Lung microvascular endothelial cell (primary cell): ENCODE measurements at regions not wholly inside any gene's neighbourhood (a gene's known extent, or its start where the extent isn't known, plus 50 kb on each side); places are given as distances from the start of the nearest gene placed in this dataset.
"Not testable (repeated sequence)": the region's sequence is repeated elsewhere in the genome, so short reads cannot be mapped to it uniquely, and the experiment has no call there.

ENCODE experiments used
- DNase-seq, 2 donors: peaks; one replicate each; pipeline versions ENCODE4 v3.0.0 to v3.0.0-alpha.2; 2010; ENCODE audit warnings: low read depth in 2 of 2

GRCh38 chr2:39875182-39875913 lies 96.3 kb upstream of the THUMPD2 start:
- peak in 1 of 2 donors; percentile 16 for DNase-seq

- DNase-seq = no peak
Observed at GRCh38 chr2:39874236-39874635, 95.2 kb upstream of the THUMPD2 start.

GRCh38 chr2:39873586-39873985 lies 94.5 kb upstream of the THUMPD2 start:
- no peak for DNase-seq

GRCh38 chr2:39872748-39873147 lies 93.7 kb upstream of the THUMPD2 start:
- DNase-seq = no peak

- DNase-seq = peak; percentile 26 to 40
Observed at GRCh38 chr2:39871291-39871761, 92.3 kb upstream of the THUMPD2 start.

GRCh38 chr2:39870871-39871270 lies 91.8 kb upstream of the THUMPD2 start:
- no peak for DNase-seq

GRCh38 chr2:39867268-39867667 lies 88.2 kb upstream of the THUMPD2 start:
- no peak for DNase-seq

- DNase-seq = no peak
Observed at GRCh38 chr2:39865751-39866150, 86.7 kb upstream of the THUMPD2 start.

GRCh38 chr2:39863672-39864071 lies 84.6 kb upstream of the THUMPD2 start:
- not testable (repeated sequence) for DNase-seq

GRCh38 chr2:39860538-39860937 lies 81.5 kb upstream of the THUMPD2 start:
- no peak for DNase-seq

- no peak for DNase-seq
Observed at GRCh38 chr2:39858677-39859076, 79.6 kb upstream of the THUMPD2 start.

GRCh38 chr2:39855856-39856255 lies 76.8 kb upstream of the THUMPD2 start:
- no peak for DNase-seq

- no peak for DNase-seq
Observed at GRCh38 chr2:39854771-39855170, 75.7 kb upstream of the THUMPD2 start.

- DNase-seq = no peak
Observed at GRCh38 chr2:39852831-39853230, 73.8 kb upstream of the THUMPD2 start.

GRCh38 chr2:39851651-39852110 lies 72.6 kb upstream of the THUMPD2 start:
- DNase-seq = no peak

GRCh38 chr2:39851251-39851650 lies 72.2 kb upstream of the THUMPD2 start:
- no peak for DNase-seq

GRCh38 chr2:39849982-39850526 lies 71.0 kb upstream of the THUMPD2 start:
- DNase-seq = no peak

- no peak for DNase-seq
Observed at GRCh38 chr2:39849064-39849463, 70.0 kb upstream of the THUMPD2 start.

- no peak for DNase-seq
Observed at GRCh38 chr2:39845460-39846146, 66.5 kb upstream of the THUMPD2 start.

GRCh38 chr2:39839261-39839848 lies 60.3 kb upstream of the THUMPD2 start:
- DNase-seq = no peak

GRCh38 chr2:39838589-39838988 lies 59.5 kb upstream of the THUMPD2 start:
- no peak for DNase-seq

- peak; percentile 45 to 50 for DNase-seq
Observed at GRCh38 chr2:39837856-39838453, 58.9 kb upstream of the THUMPD2 start.
